GM12878 (cell line): ENCODE measurements at regions not wholly inside any gene's neighbourhood (a gene's known extent, or its start where the extent isn't known, plus 50 kb on each side); places are given as distances from the start of the nearest gene placed in this dataset.

Source experiments
- ATAC-seq: fragments of 200-7000 bp; cut with Tn5 transposase; 3 replicates; pipeline ENCODE4 v1.9.1; 2020; ENCODE audit warnings: mild to moderate bottlenecking, moderate library complexity
- BruUV-seq: library from RNA; stranded (reverse); fragments of 400-500 nt; replicated peaks from 2 replicates; lab custom pipeline; 2021; lab: Mats Ljungman, UMichigan
- CTCF ChIA-PET: fragments of 300-600 bp; sonication (Branson Sonifier 250); formaldehyde crosslinking; extraction: SDS; loops from one replicate; lab custom pipeline; 2021; ENCODE audit warnings: inconsistent platforms; lab: Yijun Ruan, JAX
- POLR2A ChIA-PET: fragments of 350-600 bp; formaldehyde crosslinking; extraction: SDS; loops from one replicate; lab custom pipeline; 2021; ENCODE audit warnings: inconsistent platforms; lab: Charles Lee
- RAD21 ChIA-PET: fragments of 300-600 bp; sonication (Branson Sonifier 250); formaldehyde crosslinking; loops from one replicate; lab custom pipeline; 2023; ENCODE audit warnings: antibody characterized with exemption; ENCODE audit not compliant: unreplicated experiment; lab: Charles Lee
- SMC1A ChIA-PET: fragments of 300-600 bp; sonication (Branson Sonifier 250); formaldehyde crosslinking; loops from one replicate; lab custom pipeline; 2023; ENCODE audit not compliant: unreplicated experiment, uncharacterized antibody; lab: Charles Lee
- DNase-seq: peaks from one replicate; pipeline ENCODE4 v3.0.0-alpha.2; 2011; ENCODE audit warnings: low read depth, low spot score
- FAIRE-seq: peaks from 3 replicates; lab custom pipeline; 2011; peaks lifted over from hg19 to GRCh38; lab: Jason Lieb, UNC
- H2AFZ ChIP-seq: 2 replicates; pipeline ENCODE4 v1.6.0; 2011; ENCODE audit warnings: low read depth, low read length, control low read depth; ENCODE audit not compliant: control insufficient read depth
- H3K27ac ChIP-seq: 2 replicates; pipeline ENCODE4 v1.5.1; 2011; ENCODE audit warnings: control low read depth; ENCODE audit not compliant: control insufficient read depth, insufficient read depth
- H3K27me3 ChIP-seq, 2 experiments: replicated peaks in 1 of 2; 2 replicates each; pipeline versions ENCODE4 v1.6.0 to v1.6.1; 2011; ENCODE audit warnings: low read length in 1 of 2; ENCODE audit not compliant: control insufficient read depth in 2 of 2, insufficient read depth in 2 of 2
- H3K36me3 ChIP-seq, 2 experiments: 2 replicates each; pipeline ENCODE4 v1.5.1; 2011; ENCODE audit warnings: low read length in 1 of 2; ENCODE audit not compliant: control insufficient read depth in 2 of 2, insufficient read depth in 2 of 2
- H3K4me1 ChIP-seq: 2 replicates; pipeline ENCODE4 v1.6.1; 2011; ENCODE audit warnings: mild to moderate bottlenecking, low read length, moderate library complexity, mixed read lengths; ENCODE audit not compliant: control insufficient read depth, insufficient read depth
- H3K4me2 ChIP-seq: 2 replicates; pipeline ENCODE4 v1.6.0; 2011; ENCODE audit warnings: control low read depth; ENCODE audit not compliant: control insufficient read depth, insufficient read depth
- H3K4me3 ChIP-seq: fragments of 200-600 bp; sonication (generic); 2 replicates; pipeline ENCODE4 v1.5.1; 2016
- H3K79me2 ChIP-seq: 2 replicates; pipeline ENCODE4 v1.6.0; 2011; ENCODE audit warnings: low read length; ENCODE audit not compliant: control insufficient read depth, insufficient read depth
- H3K9ac ChIP-seq: 2 replicates; pipeline ENCODE4 v1.8.0; 2011; ENCODE audit warnings: low read length, control low read depth, mixed read lengths; ENCODE audit not compliant: control insufficient read depth, insufficient read depth
- H3K9me3 ChIP-seq: replicated peaks from 3 replicates; pipeline ENCODE4 v1.5.1; 2011; ENCODE audit warnings: mild to moderate bottlenecking, low read length; ENCODE audit not compliant: control insufficient read depth, insufficient read depth
- H4K20me1 ChIP-seq: 2 replicates; pipeline ENCODE4 v1.6.0; 2011; ENCODE audit not compliant: control insufficient read depth, insufficient read depth
- BCL11A ChIP-seq: IDR thresholded peaks from 2 replicates; pipeline ENCODE4 v1.6.1; 2011; ENCODE audit warnings: low read depth, low read length
- NFYB ChIP-seq: IDR thresholded peaks from 2 replicates; pipeline ENCODE4 v1.6.1; 2011; ENCODE audit warnings: low read depth, mild to moderate bottlenecking, low read length, improper control_type of control experiment, moderate library complexity; ENCODE audit not compliant: insufficient read depth
- PML ChIP-seq: IDR thresholded peaks from 2 replicates; pipeline ENCODE4 v1.6.1; 2012; ENCODE audit warnings: low read length, inconsistent platforms
- RAD21 ChIP-seq: IDR thresholded peaks from 2 replicates; pipeline ENCODE4 v1.6.1; 2011; ENCODE audit warnings: mild to moderate bottlenecking, low read depth, low read length, moderate library complexity; ENCODE audit not compliant: insufficient read depth
- WGBS: methylation state at CpG from one replicate; pipeline ENCODE4 v1.1.6; 2016; ENCODE audit warnings: low lambda C conversion rate; ENCODE audit not compliant: insufficient replicate concordance, insufficient coverage; ENCODE audit errors: missing lambda C conversion rate; 5-methylcytosine and 5-hydroxymethylcytosine counted together
- in situ Hi-C: fragments of 300-500 bp; cut with MboI; formaldehyde crosslinking; loops from 9 replicates; pipeline ENCODE4 v1.14.3; 2018; ENCODE audit warnings: mixed read lengths
- intact Hi-C: fragments of 100-400 bp; cut with micrococcal nuclease; formaldehyde crosslinking; loops from one replicate; pipeline ENCODE4 v1.14.2; 2022; ENCODE audit not compliant: unreplicated experiment
- TF ChIP-seq, protein P1 (sequence below): fragments of 450-650 bp; IDR thresholded peaks from 2 replicates; pipeline ENCODE4 v1.6.1; 2014; ENCODE audit warnings: mild to moderate bottlenecking

DNA sequence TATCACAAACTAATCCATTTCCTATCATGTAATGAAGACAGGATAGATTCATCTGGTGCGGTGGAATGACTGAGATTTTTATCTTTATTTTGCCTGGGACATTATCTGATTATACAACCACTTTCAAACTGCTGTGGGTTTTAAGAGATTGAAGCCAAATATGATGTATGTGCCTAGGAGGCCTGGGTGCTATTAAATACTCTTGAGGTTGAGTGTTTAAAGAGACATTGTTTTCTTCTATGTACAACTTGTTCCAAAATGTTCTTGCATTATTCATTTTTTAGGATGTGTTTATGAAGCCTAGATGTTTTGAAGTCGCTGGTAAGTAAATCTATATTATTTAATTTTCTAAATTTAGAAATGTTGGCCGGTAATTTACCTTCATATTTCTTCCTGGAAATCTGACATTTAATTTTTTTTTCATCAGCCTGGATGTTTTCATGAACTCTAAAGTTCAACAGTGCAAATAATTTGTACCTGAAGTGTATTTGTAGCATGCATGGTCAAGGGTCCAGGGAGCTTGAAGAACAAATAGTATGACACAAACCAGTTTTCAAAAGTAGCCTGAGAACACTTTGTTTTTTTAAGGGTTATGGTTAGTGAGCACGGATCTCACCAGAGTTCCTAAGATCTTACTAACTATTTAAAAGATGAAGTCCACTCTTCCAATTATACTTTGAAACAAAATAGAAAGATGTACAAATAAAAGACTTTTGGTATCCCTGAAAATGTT, 72.8 kb upstream of the ATP8A1 start:
- no peak overlapping the region for H3K27ac ChIP-seq
- DNase-seq = no peak
- POLR2A ChIA-PET = no interaction called here
- no peaks in the 10 kb centered on the region; the same call in 2 of the 3 replicates for H3K9me3 ChIP-seq
- H2AFZ ChIP-seq = no peak overlapping the region
- H4K20me1 ChIP-seq = no peaks in the 10 kb centered on the region
- no peak overlapping the region for H3K9ac ChIP-seq
- TF ChIP-seq PML (no peak), BCL11A (no peak), NFYB (no peak), RAD21 (no peak)
- TF ChIP-seq, all 136 proteins: peak for 0
- SMC1A ChIA-PET = no interaction called here
- RAD21 ChIA-PET = no interaction called here
- Histone ChIP-seq H3K79me2 (no peaks in the 10 kb centered on the region), H3K4me3 (no peak overlapping the region), H3K4me1 (no peaks in the 10 kb centered on the region), H3K4me2 (no peak overlapping the region), H3K36me3 (no peaks in the 10 kb centered on the region), H3K27me3 (no peaks in the 10 kb centered on the region)
- no TSS peak for BruUV-seq
- intact Hi-C loops (no loop called here), in situ Hi-C loops (no loop called here)
- ATAC-seq (no peak), FAIRE-seq (no peak)
- CTCF ChIA-PET = no interaction called here
- 45% methylated on average over 4 of the region's 4 CpGs for WGBS

DNA sequence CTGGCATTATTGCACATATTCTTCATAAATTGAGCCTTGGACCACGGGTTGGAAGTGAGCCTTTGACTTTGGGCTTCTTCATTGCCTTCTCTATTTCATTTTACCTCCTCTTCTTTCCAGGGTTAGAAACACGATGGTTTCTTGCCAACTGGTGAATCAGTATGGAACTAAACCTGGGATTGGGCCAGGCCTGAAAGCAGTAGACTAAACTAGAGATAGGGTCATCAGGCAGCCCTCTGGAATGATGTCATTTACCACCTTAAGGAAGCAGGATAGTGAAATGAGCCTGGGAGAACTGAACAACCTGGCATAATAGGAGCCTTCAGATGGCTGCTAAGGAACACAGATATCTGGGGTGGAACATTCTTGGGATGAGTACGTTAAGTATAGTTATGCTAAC, 67.5 kb upstream of the ATP8A1 start:
- no peaks in the 10 kb centered on the region for H3K27me3 ChIP-seq
- ChIA-PET POLR2A (no interaction called here), RAD21 (no interaction called here), CTCF (no interaction called here), SMC1A (no interaction called here)
- 39% methylated on average over 3 of the region's 3 CpGs for WGBS
- ATAC-seq (no peak), DNase-seq (no peak), FAIRE-seq (no peak)
- no peak overlapping the region for H3K4me3 ChIP-seq
- no peaks in the 10 kb centered on the region for H3K79me2 ChIP-seq
- H3K9ac ChIP-seq = no peak overlapping the region
- H3K36me3 ChIP-seq = no peaks in the 10 kb centered on the region
- in situ Hi-C loops = no loop called here
- H3K4me2 ChIP-seq = no peak overlapping the region
- H3K9me3 ChIP-seq = no peaks in the 10 kb centered on the region; the same call in 2 of the 3 replicates
- H3K4me1 ChIP-seq = no peaks in the 10 kb centered on the region
- H3K27ac ChIP-seq = no peak overlapping the region
- no TSS peak for BruUV-seq
- intact Hi-C loops = no loop called here
- H4K20me1 ChIP-seq = no peaks in the 10 kb centered on the region
- no peak overlapping the region for H2AFZ ChIP-seq
- TF ChIP-seq, protein P1, sequence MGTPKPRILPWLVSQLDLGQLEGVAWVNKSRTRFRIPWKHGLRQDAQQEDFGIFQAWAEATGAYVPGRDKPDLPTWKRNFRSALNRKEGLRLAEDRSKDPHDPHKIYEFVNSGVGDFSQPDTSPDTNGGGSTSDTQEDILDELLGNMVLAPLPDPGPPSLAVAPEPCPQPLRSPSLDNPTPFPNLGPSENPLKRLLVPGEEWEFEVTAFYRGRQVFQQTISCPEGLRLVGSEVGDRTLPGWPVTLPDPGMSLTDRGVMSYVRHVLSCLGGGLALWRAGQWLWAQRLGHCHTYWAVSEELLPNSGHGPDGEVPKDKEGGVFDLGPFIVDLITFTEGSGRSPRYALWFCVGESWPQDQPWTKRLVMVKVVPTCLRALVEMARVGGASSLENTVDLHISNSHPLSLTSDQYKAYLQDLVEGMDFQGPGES = no peak
